HG02938 (cell line): ENCODE measurements at regions not wholly inside any gene's neighbourhood (a gene's known extent, or its start where the extent isn't known, plus 50 kb on each side); places are given as distances from the start of the nearest gene placed in this dataset.

Source experiments
- ATAC-seq: cut with Tn5 transposase; IDR thresholded peaks from one replicate; pipeline ENCODE4 v1.9.1; 2021; ENCODE audit warnings: mild to moderate bottlenecking, moderate library complexity; ENCODE audit not compliant: unreplicated experiment

- ATAC-seq: peak; percentile 40
These were observed 68.9 kb upstream of the ADO start for GRCh38 chr10:62735464-62736167.

DNA sequence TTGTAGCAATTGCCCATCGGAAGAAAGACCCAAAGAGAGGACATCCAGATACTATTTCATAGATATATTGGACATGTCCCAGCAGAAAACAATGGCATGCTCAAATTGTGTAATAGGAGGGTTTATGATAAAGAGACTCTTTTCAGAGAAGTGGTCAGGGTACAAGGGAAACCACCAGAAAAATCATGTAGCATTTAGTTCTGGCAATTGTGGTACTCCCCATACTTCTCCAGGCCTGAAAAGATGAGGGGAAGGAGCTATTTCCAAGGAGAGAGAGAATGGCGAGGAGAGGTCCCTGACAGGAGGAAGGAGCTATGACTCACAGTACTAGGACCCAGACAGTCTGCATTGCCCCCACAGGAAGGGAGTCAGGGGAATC, 68.4 kb upstream of the ADO start:
- ATAC-seq: no peak

DNA sequence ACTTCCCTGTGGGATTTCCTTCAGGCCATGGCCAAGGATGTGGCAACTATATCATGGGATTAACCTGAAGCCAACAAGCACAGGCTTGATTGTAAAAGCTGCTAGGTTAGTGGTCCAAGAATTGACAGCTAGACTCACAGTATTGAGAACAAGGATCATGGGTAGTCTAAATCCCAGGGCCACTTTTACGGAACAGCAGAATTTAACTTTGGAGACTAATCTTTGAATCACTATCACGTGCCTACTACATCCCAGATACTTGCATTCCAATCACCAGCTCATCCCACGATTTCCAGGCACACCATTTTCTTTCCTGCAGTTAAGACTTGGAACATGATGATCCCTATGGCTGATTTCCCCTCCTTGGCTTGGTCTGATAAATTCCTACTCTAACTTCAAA, 65.6 kb upstream of the ADO start:
- no peak for ATAC-seq

- no peak for ATAC-seq
These were observed 63.4 kb upstream of the ADO start for GRCh38 chr10:62740885-62741745.

DNA sequence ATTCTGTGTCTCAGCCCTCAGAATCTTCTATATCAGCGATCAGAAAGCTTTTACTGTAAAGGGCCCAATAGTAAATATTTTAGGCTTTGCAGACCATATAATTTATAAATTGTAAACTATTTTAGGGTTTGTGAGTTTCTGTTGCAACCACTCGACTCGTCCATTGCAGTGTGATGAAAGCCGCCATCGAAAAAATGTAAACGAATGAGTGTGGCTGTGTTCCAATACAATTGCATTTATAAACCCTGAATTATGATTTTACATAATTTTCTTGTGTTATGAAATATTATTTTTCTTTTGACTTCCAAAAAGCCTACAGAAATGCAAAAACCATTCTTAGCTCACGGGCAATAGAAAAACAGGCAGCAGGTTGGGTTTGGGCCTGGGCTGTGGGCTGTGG, 62.5 kb upstream of the ADO start:
- no peak for ATAC-seq

DNA sequence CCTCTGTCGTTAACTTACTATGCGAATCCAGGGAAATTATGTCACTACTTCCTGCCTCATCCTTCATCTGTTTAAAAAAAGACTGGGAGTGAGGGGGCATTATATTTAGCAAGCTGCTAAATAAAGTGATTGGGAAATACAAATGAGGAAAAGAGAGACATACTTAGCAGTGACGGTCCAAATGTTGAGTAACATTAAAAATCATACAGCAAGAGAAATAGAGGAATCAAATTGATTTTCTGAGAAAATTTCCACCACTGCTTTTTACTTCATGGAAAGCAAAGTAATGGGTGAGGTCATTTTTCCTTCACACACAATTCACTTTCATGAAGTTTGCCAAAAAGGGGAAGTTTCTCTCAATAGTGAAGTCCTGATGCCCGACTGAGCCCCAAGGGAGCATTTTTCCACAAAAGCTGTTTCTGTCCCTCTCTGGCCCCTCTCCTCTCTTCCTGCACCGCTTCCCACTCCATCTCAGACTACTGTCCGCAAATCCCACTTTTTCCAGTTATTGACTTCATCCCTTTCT, 61.9 kb upstream of the ADO start:
- ATAC-seq: no peak

- no peak for ATAC-seq
These were observed 60.4 kb upstream of the ADO start for GRCh38 chr10:62744136-62744535.

GRCh38 chr10:62745581-62745980, 58.9 kb upstream of the ADO start:
- no peak for ATAC-seq

- ATAC-seq: no peak
These were observed 57.4 kb upstream of the ADO start for GRCh38 chr10:62746951-62747729.

DNA sequence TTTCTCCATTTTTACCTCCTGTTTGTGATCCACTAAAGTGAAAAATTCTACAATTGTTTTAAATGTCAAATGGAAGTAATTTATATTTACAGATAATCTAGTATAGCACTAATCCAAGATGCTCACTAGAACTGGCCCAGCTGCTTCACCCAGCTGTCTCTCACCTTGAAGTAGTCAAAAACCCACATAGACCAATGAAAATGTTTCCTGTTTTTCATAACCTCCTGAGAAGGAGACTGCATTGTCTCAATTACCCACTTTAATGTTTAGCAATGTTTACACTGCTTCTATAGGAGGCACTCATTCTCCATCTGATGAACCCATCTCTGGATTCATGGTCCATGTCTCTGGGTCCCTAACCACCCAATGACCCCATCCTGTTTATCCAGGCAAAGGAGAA, 56.1 kb upstream of the ADO start:
- no peak for ATAC-seq

- ATAC-seq: no peak
These were observed 55.3 kb upstream of the ADO start for GRCh38 chr10:62749093-62749683.
